Nephron progenitor cell (in vitro differentiated cells): ENCODE measurements at regions not wholly inside any gene's neighbourhood (a gene's known extent, or its start where the extent isn't known, plus 50 kb on each side); places are given as distances from the start of the nearest gene placed in this dataset.

ENCODE experiments used
- DNase-seq: peaks from one replicate; pipeline ENCODE4 v3.0.0; 2021
- H3K27ac Mint-ChIP-seq: 2 replicates; pipeline ENCODE4 v1.8.0; 2021; ENCODE audit warnings: mild to moderate bottlenecking, moderate library complexity, mixed read lengths
- H3K27me3 Mint-ChIP-seq: 2 replicates; pipeline ENCODE4 v1.8.0; 2021; ENCODE audit warnings: mild to moderate bottlenecking, low read depth, mixed read lengths; ENCODE audit not compliant: poor library complexity
- H3K36me3 Mint-ChIP-seq: 2 replicates; pipeline ENCODE4 v1.8.0; 2021; ENCODE audit warnings: low read depth, mixed read lengths
- H3K4me1 Mint-ChIP-seq: 2 replicates; pipeline ENCODE4 v1.8.0; 2021; ENCODE audit warnings: mixed read lengths
- H3K4me3 Mint-ChIP-seq: 2 replicates; pipeline ENCODE4 v1.8.0; 2021; ENCODE audit warnings: mild to moderate bottlenecking, moderate library complexity, mixed read lengths
- H3K9me3 Mint-ChIP-seq: 2 replicates; pipeline ENCODE4 v1.8.0; 2021; ENCODE audit warnings: mild to moderate bottlenecking, moderate library complexity, mixed read lengths
- CTCF ChIP-seq: fragments of 200-600 bp; sonication (generic); IDR thresholded peaks from 2 replicates; pipeline ENCODE4 v1.5.0; 2021; ENCODE audit warnings: antibody characterized with exemption

- Mint-ChIP-seq H3K4me3 (no peak overlapping the region), H3K27ac (no peak overlapping the region), H3K36me3 (no peaks in the 10 kb centered on the region), H3K9me3 (no peaks in the 10 kb centered on the region), H3K27me3 (peaks cover 7% of the 10 kb centered on the region), H3K4me1 (peaks cover 5% of the 10 kb centered on the region)
- DNase-seq = no peak
- TF ChIP-seq CTCF = no peak
These were observed 103.9 kb upstream of the FAM20A start for GRCh38 chr17:68704871-68705713.

DNA sequence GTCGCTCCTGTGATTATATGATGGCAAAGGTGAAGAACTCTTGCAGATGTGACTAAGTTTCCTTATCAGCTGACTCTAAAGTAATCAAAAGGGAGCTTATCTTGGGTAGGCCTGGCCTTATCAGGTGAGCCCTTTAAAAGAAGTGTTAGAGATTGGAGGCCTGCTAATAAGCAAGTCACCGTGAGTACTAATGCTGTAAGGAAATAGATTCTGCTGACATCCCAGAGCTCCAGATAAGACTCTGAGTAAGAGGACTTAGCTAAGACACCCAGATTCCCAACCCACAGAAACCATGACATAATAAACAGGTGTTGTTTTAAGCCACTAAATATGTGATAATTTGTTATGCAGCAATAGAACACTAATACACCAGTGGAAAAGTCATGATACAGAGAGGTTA, 99.9 kb upstream of the FAM20A start:
- H3K27me3 Mint-ChIP-seq = peaks cover 17% of the 10 kb centered on the region
- peaks cover 3% of the 10 kb centered on the region for H3K9me3 Mint-ChIP-seq
- TF ChIP-seq CTCF = no peak
- no peak overlapping the region for H3K27ac Mint-ChIP-seq
- no peak overlapping the region for H3K4me3 Mint-ChIP-seq
- no peaks in the 10 kb centered on the region for H3K36me3 Mint-ChIP-seq
- DNase-seq = no peak
- peaks cover 24% of the 10 kb centered on the region for H3K4me1 Mint-ChIP-seq

DNA sequence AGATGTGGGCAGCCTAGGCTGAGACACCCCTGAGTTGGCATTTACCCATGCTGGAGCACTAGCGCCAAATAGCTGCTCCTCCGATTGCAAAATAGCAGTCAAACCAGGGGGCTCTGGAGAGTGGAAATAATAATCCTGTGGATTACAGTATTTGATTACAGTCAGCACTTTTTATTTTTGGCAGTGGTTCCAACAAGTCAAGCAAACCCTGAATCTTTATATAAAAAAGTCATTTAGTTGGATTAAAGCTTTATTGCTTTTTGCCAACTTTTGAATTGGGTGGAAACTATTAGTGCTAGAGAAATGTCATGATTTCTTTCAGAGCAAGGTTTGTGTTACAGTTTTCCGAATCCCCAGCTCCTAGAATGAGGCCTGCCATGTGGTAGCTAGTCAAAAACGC, 99.3 kb upstream of the FAM20A start:
- H3K27ac Mint-ChIP-seq = no peak overlapping the region
- TF ChIP-seq CTCF = no peak
- no peak overlapping the region for H3K4me3 Mint-ChIP-seq
- DNase-seq = no peak
- H3K36me3 Mint-ChIP-seq = no peaks in the 10 kb centered on the region
- peaks cover 30% of the 10 kb centered on the region for H3K4me1 Mint-ChIP-seq
- peaks cover 13% of the 10 kb centered on the region for H3K27me3 Mint-ChIP-seq
- H3K9me3 Mint-ChIP-seq = peaks cover 9% of the 10 kb centered on the region

DNA sequence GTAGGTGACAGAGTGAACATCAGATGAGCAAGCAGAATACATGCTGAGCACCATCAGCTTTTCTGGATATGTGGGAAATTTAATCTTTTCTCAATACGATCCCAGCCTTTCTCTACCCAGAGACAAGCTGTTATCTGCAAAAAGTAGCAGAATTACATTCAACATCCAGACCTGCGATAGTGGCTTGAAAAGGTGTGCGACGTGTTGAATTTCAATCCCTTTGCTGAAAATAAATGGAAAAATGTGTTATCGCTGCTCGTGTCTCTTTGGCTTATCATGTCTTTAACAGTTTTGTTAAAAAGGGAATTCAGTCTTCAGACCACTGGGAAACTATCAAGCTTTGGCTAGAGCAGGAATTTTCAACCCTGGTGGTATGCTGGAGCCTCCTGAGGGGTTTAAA, 98.8 kb upstream of the FAM20A start:
- H3K4me3 Mint-ChIP-seq = no peak overlapping the region
- no peak overlapping the region for H3K27ac Mint-ChIP-seq
- peaks cover 14% of the 10 kb centered on the region for H3K27me3 Mint-ChIP-seq
- no peaks in the 10 kb centered on the region for H3K36me3 Mint-ChIP-seq
- no peak for TF ChIP-seq CTCF
- peaks cover 35% of the 10 kb centered on the region for H3K4me1 Mint-ChIP-seq
- peaks cover 12% of the 10 kb centered on the region for H3K9me3 Mint-ChIP-seq
- no peak for DNase-seq

- TF ChIP-seq CTCF = no peak
- DNase-seq = no peak
- no peak overlapping the region for H3K27ac Mint-ChIP-seq
- no peaks in the 10 kb centered on the region for H3K36me3 Mint-ChIP-seq
- peaks cover 12% of the 10 kb centered on the region for H3K9me3 Mint-ChIP-seq
- peaks cover 19% of the 10 kb centered on the region for H3K27me3 Mint-ChIP-seq
- H3K4me3 Mint-ChIP-seq = no peak overlapping the region
- H3K4me1 Mint-ChIP-seq = peaks cover 43% of the 10 kb centered on the region
These were observed 97.6 kb upstream of the FAM20A start for GRCh38 chr17:68698746-68699145.

DNA sequence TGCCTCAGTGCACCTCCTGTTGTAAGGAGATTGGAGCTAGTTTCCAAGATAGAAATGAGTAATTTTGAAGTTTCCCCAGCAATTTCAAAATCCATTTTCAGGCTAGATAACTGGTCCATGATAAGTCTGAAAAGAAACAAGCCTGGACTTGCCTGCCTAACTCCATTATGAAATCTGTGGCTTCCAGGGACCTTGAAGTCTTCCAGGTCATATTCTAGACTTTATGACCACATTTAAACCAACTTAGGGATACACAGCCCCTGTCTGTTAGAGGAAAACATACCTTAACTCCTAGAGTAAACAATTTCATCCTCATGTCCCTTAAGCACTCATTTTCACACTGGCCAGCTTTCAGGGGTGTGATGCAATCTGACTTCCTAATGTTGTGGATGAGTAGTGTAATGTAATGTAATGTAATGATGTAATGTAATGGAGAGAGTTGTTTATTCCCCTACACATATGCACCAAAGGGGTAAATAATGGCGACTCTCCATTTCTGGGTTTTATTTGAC, 96.7 kb upstream of the FAM20A start:
- H3K36me3 Mint-ChIP-seq = no peaks in the 10 kb centered on the region
- H3K27me3 Mint-ChIP-seq = peaks cover 19% of the 10 kb centered on the region
- peaks cover 12% of the 10 kb centered on the region for H3K9me3 Mint-ChIP-seq
- TF ChIP-seq CTCF = no peak
- H3K27ac Mint-ChIP-seq = no peak overlapping the region
- H3K4me1 Mint-ChIP-seq = peaks cover 43% of the 10 kb centered on the region
- no peak for DNase-seq
- no peak overlapping the region for H3K4me3 Mint-ChIP-seq
